Endodermal cell (in vitro differentiated cells): ENCODE measurements at regions not wholly inside any gene's neighbourhood (a gene's known extent, or its start where the extent isn't known, plus 50 kb on each side); places are given as distances from the start of the nearest gene placed in this dataset.

ENCODE experiments used
- DNase-seq: peaks from one replicate; pipeline ENCODE4 v3.0.0-alpha.2; 2017
- H3K27ac ChIP-seq: 2 replicates; pipeline ENCODE4 v1.5.1; 2013; ENCODE audit warnings: mild to moderate bottlenecking, low read depth, low read length, moderate library complexity
- H3K27me3 ChIP-seq: 2 replicates; pipeline ENCODE4 v1.6.1; 2013; ENCODE audit warnings: mild to moderate bottlenecking, low read length, moderate library complexity; ENCODE audit not compliant: insufficient read depth, control insufficient read depth, poor library complexity, severe bottlenecking
- H3K36me3 ChIP-seq: 2 replicates; pipeline ENCODE4 v1.7.0; 2013; ENCODE audit warnings: mild to moderate bottlenecking, low read length, moderate library complexity; ENCODE audit not compliant: control insufficient read depth, insufficient read depth
- H3K4me1 ChIP-seq: one replicate; pipeline ENCODE4 v1.7.0; 2013; ENCODE audit warnings: low read length; ENCODE audit not compliant: control insufficient read depth, insufficient read depth
- H3K4me3 ChIP-seq: 2 replicates; pipeline ENCODE4 v1.5.1; 2013; ENCODE audit warnings: mild to moderate bottlenecking, low read length, moderate library complexity
- H3K9ac ChIP-seq: 2 replicates; pipeline ENCODE4 v1.6.1; 2013; ENCODE audit warnings: mild to moderate bottlenecking, low read length, moderate library complexity; ENCODE audit not compliant: poor library complexity, severe bottlenecking; ENCODE audit errors: extremely low read depth
- H3K9me3 ChIP-seq: 2 replicates; pipeline ENCODE4 v1.6.1; 2013; ENCODE audit warnings: mild to moderate bottlenecking, low read length, moderate library complexity; ENCODE audit not compliant: control insufficient read depth
- H3K27ac Mint-ChIP-seq: 2 replicates; pipeline ENCODE4 v1.8.0; 2020; ENCODE audit warnings: mixed read lengths
- H3K27me3 Mint-ChIP-seq: 2 replicates; pipeline ENCODE4 v1.8.0; 2021; ENCODE audit warnings: mild to moderate bottlenecking, mixed read lengths; ENCODE audit not compliant: insufficient read depth
- H3K36me3 Mint-ChIP-seq: 2 replicates; pipeline ENCODE4 v1.8.0; 2020; ENCODE audit warnings: low read depth, mixed read lengths
- H3K4me1 Mint-ChIP-seq: 2 replicates; pipeline ENCODE4 v1.8.0; 2020; ENCODE audit warnings: mixed read lengths
- H3K4me3 Mint-ChIP-seq: 2 replicates; pipeline ENCODE4 v1.8.0; 2020; ENCODE audit warnings: mild to moderate bottlenecking, moderate library complexity, mixed read lengths
- H3K9me3 Mint-ChIP-seq: 2 replicates; pipeline ENCODE4 v1.8.0; 2020; ENCODE audit warnings: mild to moderate bottlenecking, mixed read lengths
- CTCF ChIP-seq: fragments of 200-600 bp; sonication (generic); conservative IDR thresholded peaks from 2 replicates; pipeline ENCODE4 v1.5.0; 2021; ENCODE audit warnings: antibody characterized with exemption, mild to moderate bottlenecking
- WGBS, 2 experiments: methylation state at CpG; one replicate each; pipeline versions ENCODE4 v1.1.5 to v1.1.7; 2013; ENCODE audit warnings: missing lambda C conversion rate in 2 of 2, mixed read lengths in 1 of 2; ENCODE audit not compliant: insufficient coverage in 1 of 2, insufficient read length in 1 of 2; 5-methylcytosine and 5-hydroxymethylcytosine counted together

GRCh38 chr14:82112210-82112839, 578.7 kb upstream of the SEL1L start:
- H3K27ac ChIP-seq, result no peak overlapping the region
- Mint-ChIP-seq H3K4me3 (no peak overlapping the region), H3K27me3 (no peaks in the 10 kb centered on the region), H3K9me3 (peaks cover 5% of the 10 kb centered on the region), H3K36me3 (peaks cover 2% of the 10 kb centered on the region), H3K4me1 (no peaks in the 10 kb centered on the region), H3K27ac (no peak overlapping the region)
- no peaks in the 10 kb centered on the region for H3K4me1 ChIP-seq
- no peak overlapping the region for H3K9ac ChIP-seq
- 67 to 80% methylated on average over 1 of the region's 1 CpG for WGBS, 2 experiments
- TF ChIP-seq CTCF, result no peak
- DNase-seq, result no peak
- H3K36me3 ChIP-seq, result no peaks in the 10 kb centered on the region
- H3K27me3 ChIP-seq, result no peaks in the 10 kb centered on the region
- no peak overlapping the region for H3K4me3 ChIP-seq
- H3K9me3 ChIP-seq, result peaks cover 12% of the 10 kb centered on the region

GRCh38 chr14:82113007-82113406, 579.4 kb upstream of the SEL1L start:
- H3K36me3 ChIP-seq, result no peaks in the 10 kb centered on the region
- H3K27ac ChIP-seq, result no peak overlapping the region
- Mint-ChIP-seq H3K27me3 (no peaks in the 10 kb centered on the region), H3K9me3 (peaks cover 11% of the 10 kb centered on the region), H3K36me3 (peaks cover 2% of the 10 kb centered on the region), H3K27ac (no peak overlapping the region), H3K4me1 (no peaks in the 10 kb centered on the region), H3K4me3 (no peak overlapping the region)
- WGBS, 2 experiments, result 95% methylated on average over 2 of the region's 2 CpGs; no CpG with 5 or more reads in 1 of the 2 experiments
- no peak for DNase-seq
- H3K4me1 ChIP-seq, result no peaks in the 10 kb centered on the region
- no peak overlapping the region for H3K4me3 ChIP-seq
- H3K9ac ChIP-seq, result no peak overlapping the region
- no peaks in the 10 kb centered on the region for H3K27me3 ChIP-seq
- H3K9me3 ChIP-seq, result peaks cover 18% of the 10 kb centered on the region
- no peak for TF ChIP-seq CTCF

- peaks cover 22% of the 10 kb centered on the region for H3K9me3 ChIP-seq
- no peak overlapping the region for H3K4me3 Mint-ChIP-seq
- H3K27me3 Mint-ChIP-seq, result no peaks in the 10 kb centered on the region
- H3K4me3 ChIP-seq, result no peak overlapping the region
- no peaks in the 10 kb centered on the region for H3K4me1 ChIP-seq
- no peak overlapping the region for H3K27ac Mint-ChIP-seq
- H3K36me3 Mint-ChIP-seq, result peaks cover 2% of the 10 kb centered on the region
- no CpG with 5 or more reads among the region's 1 CpG for WGBS, 2 experiments
- no peak for DNase-seq
- H3K9ac ChIP-seq, result no peak overlapping the region
- no peaks in the 10 kb centered on the region for H3K4me1 Mint-ChIP-seq
- H3K27me3 ChIP-seq, result no peaks in the 10 kb centered on the region
- no peaks in the 10 kb centered on the region for H3K36me3 ChIP-seq
- H3K9me3 Mint-ChIP-seq, result peaks cover 11% of the 10 kb centered on the region
- H3K27ac ChIP-seq, result no peak overlapping the region
- TF ChIP-seq CTCF, result peak; percentile 50
These were observed 580.1 kb upstream of the SEL1L start for GRCh38 chr14:82113710-82114109.
